Fibroblast of lung (primary cell): ENCODE measurements at regions not wholly inside any gene's neighbourhood (a gene's known extent, or its start where the extent isn't known, plus 50 kb on each side); places are given as distances from the start of the nearest gene placed in this dataset.

Experiments used
- CTCF ChIP-seq, 2 donors: IDR thresholded peaks in 1 of 2; conservative IDR thresholded peaks in 1 of 2; 1 replicate in 1 of 2; 2 replicates in 1 of 2; pipeline ENCODE4 v1.5.1; 2011 to 2012; ENCODE audit warnings: low read length in 2 of 2, control low read depth in 1 of 2, inconsistent platforms in 1 of 2, low read depth in 1 of 2, mild to moderate bottlenecking in 1 of 2
- EZH2 ChIP-seq: IDR thresholded peaks from 2 replicates; pipeline ENCODE4 v1.5.1; 2012; ENCODE audit warnings: low read length, control low read depth, mild to moderate bottlenecking; ENCODE audit errors: missing control alignments

GRCh38 chr1:229063154-229063773, 207.6 kb upstream of the RAB4A start:
- no peak for TF ChIP-seq CTCF (conservative IDR thresholded peaks at IDR 0.05 in 1 of 2, IDR thresholded peaks at IDR 0.05 in 1 of 2; ENCODE audit: low read depth in 1 of 2, low read length in 2 of 2)
- TF ChIP-seq EZH2 = no peak
